DOHH2 (cell line): ENCODE measurements at regions not wholly inside any gene's neighbourhood (a gene's known extent, or its start where the extent isn't known, plus 50 kb on each side); places are given as distances from the start of the nearest gene placed in this dataset.

Experiments used
- H3F3A ChIP-seq: fragments of 200-600 bp; sonication (generic), shearing (Covaris generic); 2 replicates; pipeline ENCODE4 v1.6.0; 2016; ENCODE audit warnings: antibody characterized with exemption, mild to moderate bottlenecking; ENCODE audit not compliant: control insufficient read depth, insufficient read depth
- H3K27ac ChIP-seq: fragments of 200-600 bp; sonication (generic); 2 replicates; pipeline ENCODE4 v1.5.1; 2014; ENCODE audit warnings: low read depth, mild to moderate bottlenecking, low read length, moderate library complexity
- H3K27me3 ChIP-seq: fragments of 200-600 bp; sonication (generic); 2 replicates; pipeline ENCODE4 v1.6.1; 2014; ENCODE audit warnings: mild to moderate bottlenecking, low read length, mixed read lengths; ENCODE audit not compliant: control insufficient read depth
- H3K36me3 ChIP-seq: fragments of 200-600 bp; sonication (generic); 2 replicates; pipeline ENCODE4 v1.6.1; 2014; ENCODE audit warnings: mild to moderate bottlenecking, low read length, moderate library complexity, mixed read lengths; ENCODE audit not compliant: control insufficient read depth
- H3K4me1 ChIP-seq: fragments of 200-600 bp; sonication (generic); 2 replicates; pipeline ENCODE4 v1.6.1; 2014; ENCODE audit warnings: mild to moderate bottlenecking, low read length, mixed read lengths; ENCODE audit not compliant: control insufficient read depth
- H3K4me2 ChIP-seq: fragments of 200-600 bp; sonication (generic); 2 replicates; pipeline ENCODE4 v1.6.0; 2014; ENCODE audit warnings: mild to moderate bottlenecking, low read length, moderate library complexity
- H3K4me3 ChIP-seq: fragments of 200-600 bp; sonication (generic); 2 replicates; pipeline ENCODE4 v1.5.1; 2014; ENCODE audit warnings: mild to moderate bottlenecking, low read length, mixed read lengths
- H3K79me2 ChIP-seq: fragments of 200-600 bp; sonication (generic); 2 replicates; pipeline ENCODE4 v1.6.1; 2014; ENCODE audit warnings: mild to moderate bottlenecking, low read length, mixed read lengths; ENCODE audit not compliant: control insufficient read depth
- H3K9me2 ChIP-seq: fragments of 200-600 bp; sonication (generic); replicated peaks from 2 replicates; pipeline ENCODE4 v1.6.1; 2014; ENCODE audit warnings: mild to moderate bottlenecking, low read length, mixed read lengths; ENCODE audit not compliant: control insufficient read depth
- H3K9me3 ChIP-seq: fragments of 200-600 bp; sonication (generic); 2 replicates; pipeline ENCODE4 v1.6.1; 2014; ENCODE audit warnings: antibody characterized with exemption, low read length, mixed read lengths; ENCODE audit not compliant: control insufficient read depth, insufficient read depth
- H4K20me1 ChIP-seq: fragments of 200-600 bp; sonication (generic); 2 replicates; pipeline ENCODE4 v1.6.0; 2014; ENCODE audit warnings: low read depth, mild to moderate bottlenecking, antibody characterized with exemption, low read length, moderate library complexity; ENCODE audit not compliant: control insufficient read depth, insufficient read depth
- CTCF ChIP-seq: fragments of 200-600 bp; sonication (generic); IDR thresholded peaks from one replicate; pipeline ENCODE4 v1.5.1; 2014; ENCODE audit warnings: antibody characterized with exemption, mild to moderate bottlenecking, low read depth, low read length; ENCODE audit not compliant: poor library complexity, severe bottlenecking
- EZH2phosphoT487 ChIP-seq: fragments of 200-600 bp; sonication (generic); IDR thresholded peaks from 2 replicates; pipeline ENCODE4 v1.6.1; 2017; ENCODE audit warnings: borderline replicate concordance, mild to moderate bottlenecking, antibody characterized with exemption, low read length, moderate library complexity, mixed read lengths

- Histone ChIP-seq H3K36me3 (no peaks in the 10 kb centered on the region), H3F3A (no peaks in the 10 kb centered on the region), H4K20me1 (no peaks in the 10 kb centered on the region), H3K4me1 (no peaks in the 10 kb centered on the region), H3K27me3 (no peaks in the 10 kb centered on the region), H3K4me3 (no peak overlapping the region), H3K9me3 (no peaks in the 10 kb centered on the region), H3K9me2 (no peaks in the 10 kb centered on the region), H3K27ac (no peak overlapping the region), H3K79me2 (no peaks in the 10 kb centered on the region), H3K4me2 (no peak overlapping the region)
- TF ChIP-seq CTCF = no peak
- TF ChIP-seq EZH2phosphoT487 = no peak
Measured at GRCh38 chr18:75503615-75504014, 76.1 kb upstream of the SMIM21 start.

GRCh38 chr18:75502286-75502685 lies 74.8 kb upstream of the SMIM21 start:
- no peaks in the 10 kb centered on the region for H3K36me3 ChIP-seq
- H3K79me2 ChIP-seq = no peaks in the 10 kb centered on the region
- no peaks in the 10 kb centered on the region for H3K4me1 ChIP-seq
- H3K9me2 ChIP-seq = no peaks in the 10 kb centered on the region
- no peak overlapping the region for H3K4me2 ChIP-seq
- no peaks in the 10 kb centered on the region for H4K20me1 ChIP-seq
- no peaks in the 10 kb centered on the region for H3K27me3 ChIP-seq
- H3F3A ChIP-seq = no peaks in the 10 kb centered on the region
- no peaks in the 10 kb centered on the region for H3K9me3 ChIP-seq
- H3K27ac ChIP-seq = no peak overlapping the region
- H3K4me3 ChIP-seq = no peak overlapping the region
- TF ChIP-seq EZH2phosphoT487 = no peak
- no peak for TF ChIP-seq CTCF

GRCh38 chr18:75500545-75500944 lies 73.0 kb upstream of the SMIM21 start:
- no peaks in the 10 kb centered on the region for H3K9me2 ChIP-seq
- H3K27ac ChIP-seq = no peak overlapping the region
- no peak overlapping the region for H3K4me2 ChIP-seq
- no peaks in the 10 kb centered on the region for H3K9me3 ChIP-seq
- no peaks in the 10 kb centered on the region for H3F3A ChIP-seq
- TF ChIP-seq CTCF (no peak), EZH2phosphoT487 (no peak)
- H3K4me3 ChIP-seq = no peak overlapping the region
- no peaks in the 10 kb centered on the region for H3K36me3 ChIP-seq
- H3K79me2 ChIP-seq = no peaks in the 10 kb centered on the region
- H4K20me1 ChIP-seq = no peaks in the 10 kb centered on the region
- H3K27me3 ChIP-seq = no peaks in the 10 kb centered on the region
- H3K4me1 ChIP-seq = no peaks in the 10 kb centered on the region

GRCh38 chr18:75497576-75498235 lies 70.2 kb upstream of the SMIM21 start:
- no peak overlapping the region for H3K27ac ChIP-seq
- H3K9me3 ChIP-seq = no peaks in the 10 kb centered on the region
- TF ChIP-seq CTCF = no peak
- TF ChIP-seq EZH2phosphoT487 = no peak
- H3K9me2 ChIP-seq = no peaks in the 10 kb centered on the region
- no peak overlapping the region for H3K4me3 ChIP-seq
- H4K20me1 ChIP-seq = no peaks in the 10 kb centered on the region
- no peaks in the 10 kb centered on the region for H3K79me2 ChIP-seq
- H3K4me1 ChIP-seq = no peaks in the 10 kb centered on the region
- no peaks in the 10 kb centered on the region for H3K27me3 ChIP-seq
- H3K36me3 ChIP-seq = no peaks in the 10 kb centered on the region
- H3K4me2 ChIP-seq = no peak overlapping the region
- no peaks in the 10 kb centered on the region for H3F3A ChIP-seq
